SK-MEL-5 (cell line): ENCODE measurements at regions not wholly inside any gene's neighbourhood (a gene's known extent, or its start where the extent isn't known, plus 50 kb on each side); places are given as distances from the start of the nearest gene placed in this dataset.

Source experiments
- DNase-seq: peaks from one replicate; pipeline ENCODE4 v3.0.0-alpha.2; 2016; ENCODE audit warnings: low read depth, low spot score
- in situ Hi-C: cut with HindIII; loops from 2 replicates; pipeline ENCODE4 v1.10.0; 2016; ENCODE audit warnings: low sequenced_read_pairs, high pct_unique_total_duplicates, low pct_unique_long_range_greater_than_20kb

GRCh38 chr20:10724449-10725173, 50.8 kb upstream of the JAG1 start:
- in situ Hi-C loops: no loop called here
- peak; percentile 13 for DNase-seq

- no peak for DNase-seq
- in situ Hi-C loops: no loop called here
Measured at GRCh38 chr20:10728873-10729670, 55.3 kb upstream of the JAG1 start.

GRCh38 chr20:10729785-10730184, 56.0 kb upstream of the JAG1 start:
- DNase-seq: no peak
- in situ Hi-C loops: no loop called here

- in situ Hi-C loops: no loop called here
- DNase-seq: no peak
Measured at GRCh38 chr20:10730629-10731183, 56.9 kb upstream of the JAG1 start.

- in situ Hi-C loops: no loop called here
- DNase-seq: peak; percentile 25
Measured at GRCh38 chr20:10731190-10731965, 57.6 kb upstream of the JAG1 start.

GRCh38 chr20:10733122-10733521, 59.3 kb upstream of the JAG1 start:
- DNase-seq: peak; percentile 32
- in situ Hi-C loops: no loop called here

- in situ Hi-C loops: no loop called here
- no peak for DNase-seq
Measured at GRCh38 chr20:10735195-10735949, 61.6 kb upstream of the JAG1 start.

GRCh38 chr20:10739134-10739533, 65.3 kb upstream of the JAG1 start:
- no peak for DNase-seq
- in situ Hi-C loops: no loop called here

- in situ Hi-C loops: no loop called here
- DNase-seq: peak; percentile 34
Measured at GRCh38 chr20:10739566-10739965, 65.8 kb upstream of the JAG1 start.

GRCh38 chr20:10741060-10741459, 67.3 kb upstream of the JAG1 start:
- in situ Hi-C loops: no loop called here
- no peak for DNase-seq

- in situ Hi-C loops: no loop called here
- DNase-seq: no peak
Measured at GRCh38 chr20:10745790-10746189, 72.0 kb upstream of the JAG1 start.

GRCh38 chr20:10747019-10747418, 73.2 kb upstream of the JAG1 start:
- no peak for DNase-seq
- in situ Hi-C loops: no loop called here

GRCh38 chr20:10749084-10749483, 75.3 kb upstream of the JAG1 start:
- no peak for DNase-seq
- in situ Hi-C loops: no loop called here

- in situ Hi-C loops: no loop called here
Measured at GRCh38 chr20:10752206-10752605, 78.4 kb upstream of the JAG1 start.

GRCh38 chr20:10754824-10755223, 81.0 kb upstream of the JAG1 start:
- in situ Hi-C loops: no loop called here
- no peak for DNase-seq

More at GRCh38 chr20:10752206-10752605, 78.4 kb upstream of the JAG1 start:
- no peak for DNase-seq

- DNase-seq: no peak
- in situ Hi-C loops: no loop called here
Measured at GRCh38 chr20:10758446-10758845, 84.6 kb upstream of the JAG1 start.

- in situ Hi-C loops: no loop called here
- DNase-seq: no peak
Measured at GRCh38 chr20:10761232-10761631, 87.4 kb upstream of the JAG1 start.
